Kidney epithelial cell (primary cell): ENCODE measurements at regions not wholly inside any gene's neighbourhood (a gene's known extent, or its start where the extent isn't known, plus 50 kb on each side); places are given as distances from the start of the nearest gene placed in this dataset.

Source experiments
- DNase-seq: peaks from one replicate; pipeline ENCODE4 v3.0.0-alpha.2; 2010; ENCODE audit warnings: low read depth
- H3K27me3 ChIP-seq: 2 replicates; pipeline ENCODE4 v1.6.0; 2011; ENCODE audit warnings: low read length; ENCODE audit not compliant: control insufficient read depth, insufficient read depth
- H3K36me3 ChIP-seq: 2 replicates; pipeline ENCODE4 v1.5.1; 2011; ENCODE audit warnings: low read length; ENCODE audit not compliant: control insufficient read depth, insufficient read depth
- H3K4me3 ChIP-seq: 2 replicates; pipeline ENCODE4 v1.5.1; 2011; ENCODE audit warnings: low read depth, mild to moderate bottlenecking, control low read depth, low read length
- TF ChIP-seq, protein P1 (sequence below): IDR thresholded peaks from 2 replicates; pipeline ENCODE4 v1.5.1; 2011; ENCODE audit warnings: mild to moderate bottlenecking, moderate library complexity, low read length, control low read depth, inconsistent platforms; ENCODE audit not compliant: insufficient read depth, poor library complexity, severe bottlenecking

- H3K27me3 ChIP-seq: no peaks in the 10 kb centered on the region
- TF ChIP-seq, protein P1, sequence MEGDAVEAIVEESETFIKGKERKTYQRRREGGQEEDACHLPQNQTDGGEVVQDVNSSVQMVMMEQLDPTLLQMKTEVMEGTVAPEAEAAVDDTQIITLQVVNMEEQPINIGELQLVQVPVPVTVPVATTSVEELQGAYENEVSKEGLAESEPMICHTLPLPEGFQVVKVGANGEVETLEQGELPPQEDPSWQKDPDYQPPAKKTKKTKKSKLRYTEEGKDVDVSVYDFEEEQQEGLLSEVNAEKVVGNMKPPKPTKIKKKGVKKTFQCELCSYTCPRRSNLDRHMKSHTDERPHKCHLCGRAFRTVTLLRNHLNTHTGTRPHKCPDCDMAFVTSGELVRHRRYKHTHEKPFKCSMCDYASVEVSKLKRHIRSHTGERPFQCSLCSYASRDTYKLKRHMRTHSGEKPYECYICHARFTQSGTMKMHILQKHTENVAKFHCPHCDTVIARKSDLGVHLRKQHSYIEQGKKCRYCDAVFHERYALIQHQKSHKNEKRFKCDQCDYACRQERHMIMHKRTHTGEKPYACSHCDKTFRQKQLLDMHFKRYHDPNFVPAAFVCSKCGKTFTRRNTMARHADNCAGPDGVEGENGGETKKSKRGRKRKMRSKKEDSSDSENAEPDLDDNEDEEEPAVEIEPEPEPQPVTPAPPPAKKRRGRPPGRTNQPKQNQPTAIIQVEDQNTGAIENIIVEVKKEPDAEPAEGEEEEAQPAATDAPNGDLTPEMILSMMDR: no peak
- DNase-seq: no peak
- H3K4me3 ChIP-seq: no peak overlapping the region
- H3K36me3 ChIP-seq: no peaks in the 10 kb centered on the region
These were observed 451.8 kb downstream of the VRK1 start for GRCh38 chr14:97248973-97249372.

GRCh38 chr14:97250931-97251330 lies 453.7 kb downstream of the VRK1 start:
- Histone ChIP-seq H3K4me3 (no peak overlapping the region), H3K36me3 (no peaks in the 10 kb centered on the region), H3K27me3 (no peaks in the 10 kb centered on the region)
- TF ChIP-seq, protein P1: no peak
- no peak for DNase-seq

GRCh38 chr14:97251491-97252155 lies 454.4 kb downstream of the VRK1 start:
- no peak for DNase-seq
- Histone ChIP-seq H3K36me3 (no peaks in the 10 kb centered on the region), H3K27me3 (no peaks in the 10 kb centered on the region), H3K4me3 (no peak overlapping the region)
- TF ChIP-seq, protein P1: no peak

DNA sequence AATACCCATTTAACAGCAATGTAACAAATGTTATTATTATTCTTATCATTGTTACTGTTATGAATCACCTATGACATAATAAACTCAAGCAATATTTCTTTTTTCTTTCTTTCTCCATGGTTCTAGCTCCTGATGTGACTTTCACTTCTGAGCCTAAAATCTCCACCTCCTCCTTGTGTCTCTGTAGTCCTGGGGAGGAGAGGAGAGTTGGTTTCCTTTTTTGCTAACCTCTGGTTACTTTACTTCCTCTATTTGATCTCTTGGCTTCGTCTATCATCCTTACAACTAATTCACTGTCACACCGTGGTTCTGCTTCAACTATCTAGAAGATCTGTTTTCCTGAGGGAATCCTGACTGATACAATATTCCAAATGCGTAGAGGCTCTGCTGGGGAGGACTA lies 456.6 kb downstream of the VRK1 start:
- DNase-seq: no peak
- H3K27me3 ChIP-seq: no peaks in the 10 kb centered on the region
- TF ChIP-seq, protein P1: no peak
- no peak overlapping the region for H3K4me3 ChIP-seq
- H3K36me3 ChIP-seq: no peaks in the 10 kb centered on the region

DNA sequence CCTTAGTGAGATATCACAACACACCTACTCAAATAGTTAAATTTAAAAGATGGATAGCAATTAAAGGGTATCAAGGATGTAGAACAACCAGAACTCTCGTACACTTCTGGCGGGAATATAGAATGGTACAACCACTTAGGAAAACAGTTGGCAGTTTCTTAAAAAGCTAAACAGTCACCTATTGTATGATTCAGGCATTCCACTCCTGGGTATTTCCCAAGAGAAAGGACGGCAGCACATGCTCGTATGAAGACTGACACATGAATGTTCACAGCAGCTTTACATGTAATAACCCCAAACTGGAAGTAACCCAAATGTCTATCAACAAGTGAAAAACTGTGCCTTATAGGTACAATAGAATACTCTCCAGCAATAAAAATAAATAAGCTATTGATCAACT lies 465.2 kb downstream of the VRK1 start:
- DNase-seq: no peak
- TF ChIP-seq, protein P1: no peak
- Histone ChIP-seq H3K4me3 (no peak overlapping the region), H3K36me3 (no peaks in the 10 kb centered on the region), H3K27me3 (no peaks in the 10 kb centered on the region)
